ENCODE measurements at regions not wholly inside any gene's neighbourhood (a gene's known extent, or its start where the extent isn't known, plus 50 kb on each side); places are given as distances from the start of the nearest gene placed in this dataset.
"Not testable (repeated sequence)": the region's sequence is repeated elsewhere in the genome, so short reads cannot be mapped to it uniquely, and the experiment has no call there.

DNA sequence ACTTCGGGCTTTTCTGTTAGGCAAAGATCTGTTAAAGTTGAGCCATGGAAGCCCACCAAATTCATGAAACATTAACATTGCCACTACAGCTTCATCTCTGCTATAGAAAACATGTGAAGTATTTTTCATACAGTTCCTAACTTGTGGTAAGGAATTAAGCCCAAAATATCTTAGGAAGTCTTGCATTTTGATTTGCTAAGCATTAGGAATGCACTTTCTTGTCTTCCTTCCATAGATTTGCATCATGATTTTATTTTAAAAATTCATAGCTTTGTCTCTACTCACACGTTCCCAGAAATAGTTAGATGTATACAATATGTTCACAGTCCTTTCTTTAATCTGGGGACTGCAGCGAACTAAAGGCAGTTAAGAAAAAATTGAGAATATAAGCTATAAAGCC, 325.6 kb downstream of the CENPW start:
- no peaks in the 10 kb centered on the region for H3K36me3 Mint-ChIP-seq
- POLR2A ChIA-PET: no interaction called here
- peaks cover 0 to 3% (median 0%) of the 10 kb centered on the region in 5 donors for H3K27me3 Mint-ChIP-seq
- H3K27ac Mint-ChIP-seq: no peak overlapping the region
- DNase-seq (no peak), ATAC-seq (no peak)
- peaks cover 0 to 5% (median 0%) of the 10 kb centered on the region in 9 donors for H3K9me3 Mint-ChIP-seq
- H3K4me3 Mint-ChIP-seq: no peak overlapping the region
- no peaks in the 10 kb centered on the region for H3K4me1 Mint-ChIP-seq

DNA sequence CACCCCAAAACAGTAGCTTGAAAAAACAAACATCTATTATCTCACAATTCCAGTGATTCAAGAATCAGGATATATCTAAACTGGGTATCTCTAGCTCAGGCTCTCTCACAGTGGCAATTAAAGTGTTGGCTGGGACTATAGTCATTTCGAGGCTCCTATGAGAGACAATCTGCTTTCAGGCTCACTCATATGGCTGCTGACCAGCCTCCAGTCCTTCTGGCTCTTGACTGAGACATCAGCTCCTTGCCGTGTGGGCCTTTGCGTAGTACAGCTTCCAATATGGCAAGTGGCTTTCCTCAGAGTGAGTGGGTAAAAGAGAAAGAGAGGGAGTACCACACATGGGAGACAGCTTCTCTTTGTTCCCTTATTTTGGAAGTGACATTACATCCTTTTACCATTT, 327.2 kb downstream of the CENPW start:
- ATAC-seq (no peak), DNase-seq (no peak)
- H3K9me3 Mint-ChIP-seq: peaks cover 0 to 5% (median under 1%) of the 10 kb centered on the region in 9 donors
- H3K4me3 Mint-ChIP-seq: no peak overlapping the region
- no peaks in the 10 kb centered on the region for H3K36me3 Mint-ChIP-seq
- H3K27me3 Mint-ChIP-seq: peaks cover 0 to 1% (median 0%) of the 10 kb centered on the region in 5 donors
- no peak overlapping the region for H3K27ac Mint-ChIP-seq
- H3K4me1 Mint-ChIP-seq: no peaks in the 10 kb centered on the region
- POLR2A ChIA-PET: no interaction called here

DNA sequence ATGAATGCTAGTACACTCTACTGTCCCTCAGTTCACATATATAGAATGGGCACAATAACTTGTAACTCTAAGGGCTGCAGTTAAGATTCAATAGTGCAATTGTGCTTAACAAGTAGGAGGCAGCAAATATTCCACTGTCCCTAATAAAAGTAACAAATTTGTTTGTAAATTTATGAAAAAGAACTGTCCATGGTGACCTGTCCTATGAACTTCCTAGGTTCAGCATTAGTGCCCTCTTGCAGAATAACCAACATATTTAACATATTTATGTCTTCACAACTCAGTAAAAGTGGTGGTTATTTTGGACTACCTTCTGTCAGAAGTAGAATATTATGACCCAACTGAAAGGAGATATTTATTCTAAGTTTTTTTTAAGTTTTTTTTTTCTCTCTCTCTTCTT, 327.8 kb downstream of the CENPW start:
- DNase-seq: no peak
- POLR2A ChIA-PET: no interaction called here
- Mint-ChIP-seq H3K4me3 (no peak overlapping the region), H3K27me3 (peaks cover 0 to 1% (median 0%) of the 10 kb centered on the region in 5 donors), H3K4me1 (no peaks in the 10 kb centered on the region), H3K27ac (no peak overlapping the region), H3K9me3 (peaks cover 0 to 8% (median 2%) of the 10 kb centered on the region in 9 donors), H3K36me3 (no peaks in the 10 kb centered on the region)
- no peak for ATAC-seq

DNA sequence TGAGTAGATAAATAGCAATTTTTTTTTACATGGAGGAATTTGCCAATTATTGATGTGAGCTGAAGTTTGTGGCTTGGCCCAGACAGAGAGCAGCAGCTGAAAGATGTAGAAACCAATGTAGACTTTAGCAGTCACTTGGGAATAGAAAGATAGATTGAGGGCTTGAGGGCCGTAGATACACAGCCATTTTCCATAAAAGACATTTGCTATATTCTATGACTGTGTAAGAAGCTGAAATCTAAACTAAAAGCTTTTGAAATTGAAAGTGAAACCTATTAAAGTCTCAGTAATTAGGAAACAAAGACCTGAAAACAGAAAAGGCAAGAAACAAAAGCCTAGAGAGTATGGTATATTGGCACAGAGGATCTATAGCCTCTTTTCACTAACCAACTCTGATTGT, 332.7 kb downstream of the CENPW start:
- ATAC-seq (no peak), DNase-seq (no peak)
- peaks cover 0 to 1% (median 0%) of the 10 kb centered on the region in 5 donors for H3K27me3 Mint-ChIP-seq
- H3K4me3 Mint-ChIP-seq: no peak overlapping the region
- no peak overlapping the region for H3K27ac Mint-ChIP-seq
- POLR2A ChIA-PET: no interaction called here
- no peaks in the 10 kb centered on the region for H3K36me3 Mint-ChIP-seq
- peaks cover 2 to 19% (median 8%) of the 10 kb centered on the region in 9 donors for H3K9me3 Mint-ChIP-seq
- no peaks in the 10 kb centered on the region for H3K4me1 Mint-ChIP-seq

DNA sequence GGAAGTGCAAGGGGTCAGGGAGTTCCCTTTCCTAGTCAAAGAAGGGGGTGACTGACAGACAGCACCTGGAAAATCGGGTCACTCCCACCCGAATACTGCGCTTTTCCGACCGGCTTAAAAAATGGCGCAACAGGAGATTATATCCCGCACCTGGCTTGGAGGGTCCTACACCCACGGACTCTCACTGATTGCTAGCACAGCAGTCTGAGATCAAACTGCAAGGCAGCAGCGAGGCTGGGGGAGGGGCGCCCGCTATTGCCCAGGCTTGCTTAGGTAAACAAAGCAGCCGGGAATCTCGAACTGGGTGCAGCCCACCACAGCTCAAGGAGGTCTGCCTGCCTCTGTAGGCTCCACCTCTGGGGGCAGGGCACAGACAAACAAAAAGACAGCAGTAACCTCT, 333.8 kb downstream of the CENPW start:
- H3K36me3 Mint-ChIP-seq, H3K27ac Mint-ChIP-seq, POLR2A ChIA-PET, H3K4me3 Mint-ChIP-seq, H3K4me1 Mint-ChIP-seq, DNase-seq, H3K27me3 Mint-ChIP-seq, ATAC-seq: not testable (repeated sequence)
- H3K9me3 Mint-ChIP-seq: peaks cover 2 to 19% (median 9%) of the 10 kb centered on the region in 9 donors

DNA sequence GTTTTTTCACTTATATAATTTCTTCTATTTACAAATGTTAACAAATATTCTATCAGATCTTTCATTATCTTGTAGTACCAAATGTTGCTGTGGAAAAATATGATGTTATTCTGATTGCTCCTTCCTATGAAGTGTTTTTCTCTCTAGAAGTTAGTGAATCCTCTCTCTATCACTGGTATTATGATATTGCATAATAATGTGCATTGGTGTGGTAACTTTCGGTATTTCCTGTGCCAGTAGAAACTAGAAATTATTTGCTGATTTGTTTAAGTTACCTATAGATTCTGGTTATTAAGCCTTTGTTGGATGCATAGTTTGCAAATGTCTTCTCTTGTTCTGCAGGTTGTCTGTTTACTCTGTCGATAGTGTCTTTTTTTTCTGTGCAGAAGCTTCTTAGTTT, 342.5 kb downstream of the CENPW start:
- Mint-ChIP-seq H3K27ac (no peak overlapping the region), H3K36me3 (no peaks in the 10 kb centered on the region), H3K4me1 (no peaks in the 10 kb centered on the region), H3K27me3 (no peaks in the 10 kb centered on the region), H3K4me3 (no peak overlapping the region), H3K9me3 (peaks cover 0 to 16% (median 9%) of the 10 kb centered on the region in 9 donors)
- POLR2A ChIA-PET: no interaction called here
- no peak for ATAC-seq
- no peak for DNase-seq

DNA sequence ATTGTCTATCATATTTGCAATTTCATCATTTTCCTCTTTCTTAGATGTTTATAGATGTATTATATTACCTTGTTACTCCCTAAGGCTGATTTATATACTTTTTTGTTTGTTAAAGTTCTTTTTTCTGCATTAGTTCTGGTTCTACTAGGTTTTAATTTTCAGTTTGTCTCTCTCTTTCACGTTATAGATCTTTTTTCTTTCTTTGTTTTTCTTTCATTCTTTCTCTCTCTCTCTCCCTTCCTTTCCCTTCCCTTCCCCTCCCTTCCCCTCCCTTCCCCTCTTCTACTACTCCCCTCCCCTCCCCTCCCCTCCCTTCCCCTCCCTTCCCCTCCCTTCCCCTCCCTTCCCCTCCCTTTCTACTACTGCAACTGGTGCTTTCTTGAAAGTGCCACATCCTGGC, 345.3 kb downstream of the CENPW start:
- DNase-seq (no peak), ATAC-seq (no peak)
- Mint-ChIP-seq H3K36me3 (peaks cover 0 to 5% (median 0%) of the 10 kb centered on the region in 3 donors), H3K9me3 (peaks cover 0 to 25% (median 14%) of the 10 kb centered on the region in 9 donors), H3K4me1 (no peaks in the 10 kb centered on the region), H3K27ac (no peak overlapping the region), H3K27me3 (no peaks in the 10 kb centered on the region), H3K4me3 (no peak overlapping the region)
- POLR2A ChIA-PET: no interaction called here

DNA sequence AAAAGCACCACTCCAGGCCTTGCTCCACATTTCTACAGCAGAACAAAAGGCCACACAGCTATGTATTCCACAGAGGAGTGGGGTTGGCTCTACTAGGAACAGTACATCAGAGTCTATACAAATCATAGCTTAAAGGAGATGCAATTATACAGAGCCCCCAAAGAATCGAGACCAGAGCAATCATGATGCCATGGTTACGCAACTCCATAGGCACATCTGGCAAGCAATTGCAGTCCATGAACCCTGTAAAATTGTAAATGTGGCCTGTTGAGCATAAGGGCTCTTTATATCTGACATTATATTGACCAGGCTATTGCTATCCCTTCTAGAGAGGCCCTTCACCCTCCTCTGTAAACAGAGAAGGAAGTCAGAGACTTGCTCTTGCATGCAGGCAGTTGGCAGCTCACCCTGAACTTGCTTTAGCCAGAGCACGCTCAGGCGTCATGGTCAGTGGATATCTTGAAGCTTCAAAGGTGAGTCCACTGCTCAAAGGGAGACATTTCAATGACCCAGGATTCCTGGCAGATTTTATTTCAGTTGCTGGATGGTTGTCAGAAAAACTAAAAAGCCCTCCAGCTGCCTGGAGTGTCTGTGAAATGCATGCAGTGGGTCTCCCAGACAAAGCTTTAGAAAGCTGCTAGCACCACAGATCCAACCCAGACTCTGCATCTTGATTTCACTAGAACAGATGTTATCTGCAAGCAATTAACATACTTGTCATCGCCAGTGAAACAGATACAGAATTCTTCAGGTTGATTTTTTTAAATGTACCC, 357.2 kb downstream of the CENPW start:
- no peak for DNase-seq
- Mint-ChIP-seq H3K9me3 (peaks cover 0 to 5% (median 0%) of the 10 kb centered on the region in 9 donors), H3K27me3 (no peaks in the 10 kb centered on the region), H3K4me3 (no peak overlapping the region), H3K4me1 (no peaks in the 10 kb centered on the region), H3K36me3 (no peaks in the 10 kb centered on the region), H3K27ac (no peak overlapping the region)
- ATAC-seq: no peak
- POLR2A ChIA-PET: no interaction called here

DNA sequence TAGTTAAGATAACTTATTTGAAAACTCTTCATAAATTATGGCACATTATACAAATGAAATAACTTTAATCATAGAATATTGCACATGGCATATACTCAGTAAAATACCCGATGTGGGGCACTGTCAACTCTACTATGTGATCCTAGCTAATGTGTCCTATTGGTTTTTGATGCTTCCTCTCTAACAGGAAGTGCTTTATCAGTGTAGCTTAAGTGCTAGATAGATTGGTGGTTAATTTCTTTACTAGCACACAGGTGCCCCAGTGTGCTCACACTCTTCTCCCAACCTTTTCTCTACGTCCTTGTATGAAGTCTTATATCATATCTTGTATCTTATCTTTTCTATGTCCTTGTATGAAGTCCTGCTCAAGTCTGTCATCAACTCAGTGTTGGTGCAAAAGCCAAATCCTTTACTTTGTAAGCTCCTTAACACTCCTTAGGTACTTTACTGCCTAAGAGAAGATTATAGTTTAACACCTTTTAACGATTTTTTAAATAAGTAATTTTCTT, 358.9 kb downstream of the CENPW start:
- Mint-ChIP-seq H3K4me3 (no peak overlapping the region), H3K4me1 (no peaks in the 10 kb centered on the region), H3K9me3 (peaks cover 0 to 4% (median 0%) of the 10 kb centered on the region in 9 donors), H3K36me3 (no peaks in the 10 kb centered on the region), H3K27ac (no peak overlapping the region), H3K27me3 (no peaks in the 10 kb centered on the region)
- POLR2A ChIA-PET: no interaction called here
- DNase-seq: no peak
- no peak for ATAC-seq

DNA sequence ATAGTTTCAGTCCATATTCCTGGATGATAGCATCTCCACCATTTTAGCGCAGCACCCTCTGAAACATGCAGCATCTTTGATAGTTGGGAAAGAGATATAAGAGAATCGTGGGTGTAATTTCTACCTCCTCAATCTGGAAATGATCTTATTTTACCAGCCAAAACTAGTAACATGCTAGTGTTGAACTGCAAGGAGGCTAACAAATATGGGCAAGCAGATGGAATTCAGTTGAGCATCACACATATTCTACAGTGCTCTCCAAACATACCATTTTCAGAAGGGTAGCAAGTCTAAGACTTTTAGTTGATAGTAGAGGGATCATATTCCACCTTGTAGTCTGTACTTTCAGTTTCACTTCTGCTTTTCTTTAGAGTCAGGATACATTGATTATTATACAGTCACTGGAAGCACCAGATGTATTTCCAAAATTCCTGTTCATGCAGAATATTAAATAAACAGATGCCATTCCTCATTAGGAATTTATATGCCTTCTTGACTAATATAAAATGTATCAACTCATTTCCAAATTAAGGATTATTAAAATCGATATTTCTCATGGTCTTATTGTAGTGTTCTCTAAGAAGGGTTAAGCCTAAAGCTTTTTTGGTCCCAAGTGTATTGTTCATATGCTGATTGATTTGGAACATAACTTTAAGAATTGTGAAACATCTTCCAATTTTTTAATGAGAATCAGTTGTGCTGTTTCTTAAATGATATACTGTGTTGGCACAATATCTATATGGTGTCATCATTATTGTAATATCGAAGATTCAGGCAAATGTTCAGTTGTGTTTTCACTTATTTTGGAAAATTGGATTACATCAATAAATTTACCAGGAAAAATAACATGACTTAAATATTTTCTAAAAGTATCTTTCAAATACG, 362.0 kb downstream of the CENPW start:
- Mint-ChIP-seq H3K27ac (no peak overlapping the region), H3K4me1 (no peaks in the 10 kb centered on the region), H3K27me3 (no peaks in the 10 kb centered on the region), H3K36me3 (no peaks in the 10 kb centered on the region), H3K9me3 (peaks cover 0 to 4% (median 0%) of the 10 kb centered on the region in 9 donors), H3K4me3 (no peak overlapping the region)
- POLR2A ChIA-PET: no interaction called here
- DNase-seq (no peak), ATAC-seq (no peak)

DNA sequence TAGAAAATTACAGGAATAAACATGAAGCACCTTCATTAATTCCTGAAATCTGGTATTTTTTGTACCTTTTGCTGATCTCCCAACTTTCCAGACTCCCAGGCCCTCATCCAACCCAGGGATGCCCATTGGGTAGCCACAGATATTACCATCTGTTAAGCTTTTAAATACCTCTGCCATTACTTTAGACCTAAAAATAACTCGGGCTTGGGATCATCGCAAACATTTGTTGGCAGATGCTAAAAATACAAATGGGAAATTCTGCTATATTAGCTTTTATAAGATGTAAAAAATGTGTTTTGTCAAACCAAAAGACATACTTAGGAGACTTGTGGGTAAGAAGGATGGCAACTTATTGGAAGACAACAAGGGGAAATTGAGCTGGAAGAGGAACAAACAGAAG, 376.1 kb downstream of the CENPW start:
- ATAC-seq (no peak), DNase-seq (no peak)
- Mint-ChIP-seq H3K27ac (no peak overlapping the region), H3K9me3 (no peaks in the 10 kb centered on the region), H3K4me3 (no peak overlapping the region), H3K4me1 (no peaks in the 10 kb centered on the region), H3K27me3 (no peaks in the 10 kb centered on the region), H3K36me3 (no peaks in the 10 kb centered on the region)
- POLR2A ChIA-PET: no interaction called here

DNA sequence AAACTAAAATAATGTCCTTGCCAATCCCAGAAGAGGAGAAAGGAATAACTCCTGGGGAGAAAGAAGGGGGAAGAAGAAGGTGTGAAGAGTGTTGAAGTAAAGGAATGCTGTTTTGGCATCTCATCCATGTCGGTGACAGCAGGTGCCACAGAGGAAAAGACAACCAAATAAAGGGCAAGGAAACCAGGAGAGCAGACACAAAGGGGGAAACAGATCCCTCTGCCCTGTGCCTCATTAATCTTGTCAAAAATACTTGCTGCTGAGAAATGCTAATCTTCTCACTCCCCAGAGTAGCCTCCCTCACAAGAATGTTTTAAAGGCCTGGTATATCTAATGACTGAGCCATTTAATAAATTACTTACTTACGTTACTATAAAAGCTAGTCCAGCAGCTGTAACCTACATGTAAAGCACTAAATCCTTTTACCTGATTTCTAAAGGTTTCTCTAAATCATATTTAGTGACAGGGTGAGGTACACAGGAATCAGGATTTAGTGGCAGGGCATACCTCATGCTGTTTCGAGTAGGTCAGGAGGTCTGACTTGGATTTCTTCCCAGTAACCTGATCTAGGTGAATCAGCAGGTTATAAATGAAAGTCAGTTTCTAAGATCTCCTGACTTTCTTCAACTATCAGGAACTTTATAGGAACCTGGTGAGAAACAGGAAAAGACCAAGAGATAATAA, 377.1 kb downstream of the CENPW start:
- Mint-ChIP-seq H3K4me3 (no peak overlapping the region), H3K27me3 (no peaks in the 10 kb centered on the region), H3K27ac (no peak overlapping the region), H3K4me1 (no peaks in the 10 kb centered on the region), H3K9me3 (no peaks in the 10 kb centered on the region), H3K36me3 (no peaks in the 10 kb centered on the region)
- no peak for ATAC-seq
- POLR2A ChIA-PET: no interaction called here
- DNase-seq: no peak

Data from naive thymus-derived CD8-positive, alpha-beta T cell (primary cell).